Brain microvascular endothelial cell (primary cell): ENCODE measurements at regions not wholly inside any gene's neighbourhood (a gene's known extent, or its start where the extent isn't known, plus 50 kb on each side); places are given as distances from the start of the nearest gene placed in this dataset.

ENCODE experiments used
- DNase-seq: peaks from one replicate; pipeline ENCODE4 v3.0.0-alpha.2; 2020
- H3K27ac ChIP-seq: fragments of 250-450 bp; sonication (Bioruptor Pico); 2 replicates; pipeline ENCODE4 v1.5.1; 2020; ENCODE audit warnings: mild to moderate bottlenecking, moderate library complexity
- H3K27me3 ChIP-seq: fragments of 250-450 bp; sonication (Bioruptor Pico); replicated peaks from 2 replicates; pipeline ENCODE4 v1.5.1; 2020; ENCODE audit warnings: mild to moderate bottlenecking
- H3K36me3 ChIP-seq: fragments of 250-450 bp; sonication (Bioruptor Pico); replicated peaks from 2 replicates; pipeline ENCODE4 v1.5.1; 2020; ENCODE audit warnings: mild to moderate bottlenecking
- H3K4me3 ChIP-seq: 2 replicates; pipeline ENCODE4 v1.5.1; 2011; ENCODE audit warnings: low read depth, mild to moderate bottlenecking, control low read depth, low read length, moderate library complexity
- in situ Hi-C: cut with HindIII; loops from 2 replicates; pipeline ENCODE4 v1.10.0; 2017; ENCODE audit warnings: low sequenced_read_pairs, low pct_ligation_motif_present
- TF ChIP-seq, protein P1 (sequence below): IDR thresholded peaks from 2 replicates; pipeline ENCODE4 v1.5.1; 2011; ENCODE audit warnings: low read depth, mild to moderate bottlenecking, moderate library complexity, low read length, control low read depth, inconsistent platforms; ENCODE audit errors: missing control alignments

DNA sequence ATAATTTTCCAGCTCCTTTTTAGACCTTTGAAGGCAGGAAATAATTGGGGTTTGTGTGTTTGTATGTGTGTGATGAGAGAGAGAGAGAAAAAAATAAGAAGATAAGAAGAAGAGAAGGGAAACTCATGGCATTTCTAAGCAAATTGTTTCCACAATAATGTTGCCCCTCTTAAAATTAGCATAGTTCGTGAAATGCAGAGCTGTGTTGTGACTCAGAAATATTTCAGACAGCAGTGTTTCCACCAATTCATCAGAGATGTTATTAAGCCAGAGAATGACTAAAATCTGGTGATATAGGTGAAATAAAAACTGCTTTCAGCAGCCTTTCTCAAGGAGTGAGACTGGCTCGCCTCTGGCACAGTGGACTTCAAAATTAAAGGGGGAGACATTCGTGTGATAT lies 65.9 kb upstream of the ARHGAP5 start:
- Histone ChIP-seq H3K27ac (peak overlapping the region; percentile 44), H3K27me3 (no peaks in the 10 kb centered on the region), H3K36me3 (no peaks in the 10 kb centered on the region), H3K4me3 (no peak overlapping the region)
- DNase-seq, result no peak
- TF ChIP-seq, protein P1, sequence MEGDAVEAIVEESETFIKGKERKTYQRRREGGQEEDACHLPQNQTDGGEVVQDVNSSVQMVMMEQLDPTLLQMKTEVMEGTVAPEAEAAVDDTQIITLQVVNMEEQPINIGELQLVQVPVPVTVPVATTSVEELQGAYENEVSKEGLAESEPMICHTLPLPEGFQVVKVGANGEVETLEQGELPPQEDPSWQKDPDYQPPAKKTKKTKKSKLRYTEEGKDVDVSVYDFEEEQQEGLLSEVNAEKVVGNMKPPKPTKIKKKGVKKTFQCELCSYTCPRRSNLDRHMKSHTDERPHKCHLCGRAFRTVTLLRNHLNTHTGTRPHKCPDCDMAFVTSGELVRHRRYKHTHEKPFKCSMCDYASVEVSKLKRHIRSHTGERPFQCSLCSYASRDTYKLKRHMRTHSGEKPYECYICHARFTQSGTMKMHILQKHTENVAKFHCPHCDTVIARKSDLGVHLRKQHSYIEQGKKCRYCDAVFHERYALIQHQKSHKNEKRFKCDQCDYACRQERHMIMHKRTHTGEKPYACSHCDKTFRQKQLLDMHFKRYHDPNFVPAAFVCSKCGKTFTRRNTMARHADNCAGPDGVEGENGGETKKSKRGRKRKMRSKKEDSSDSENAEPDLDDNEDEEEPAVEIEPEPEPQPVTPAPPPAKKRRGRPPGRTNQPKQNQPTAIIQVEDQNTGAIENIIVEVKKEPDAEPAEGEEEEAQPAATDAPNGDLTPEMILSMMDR, result no peak
- in situ Hi-C loops, result no loop called here

- Histone ChIP-seq H3K4me3 (no peak overlapping the region), H3K27me3 (no peaks in the 10 kb centered on the region), H3K27ac (no peak overlapping the region), H3K36me3 (no peaks in the 10 kb centered on the region)
- TF ChIP-seq, protein P1, result no peak
- DNase-seq, result no peak
- in situ Hi-C loops, result no loop called here
These were observed 65.0 kb upstream of the ARHGAP5 start for GRCh38 chr14:32012062-32012461.

- H3K36me3 ChIP-seq, result no peaks in the 10 kb centered on the region
- no peaks in the 10 kb centered on the region for H3K27me3 ChIP-seq
- in situ Hi-C loops, result no loop called here
- TF ChIP-seq, protein P1, result no peak
- H3K4me3 ChIP-seq, result no peak overlapping the region
- H3K27ac ChIP-seq, result no peak overlapping the region
- no peak for DNase-seq
These were observed 64.5 kb upstream of the ARHGAP5 start for GRCh38 chr14:32012571-32012970.

GRCh38 chr14:32013083-32013482 lies 64.0 kb upstream of the ARHGAP5 start:
- TF ChIP-seq, protein P1, result peak; percentile 40
- Histone ChIP-seq H3K4me3 (no peak overlapping the region), H3K27ac (no peak overlapping the region), H3K36me3 (no peaks in the 10 kb centered on the region), H3K27me3 (no peaks in the 10 kb centered on the region)
- in situ Hi-C loops, result no loop called here
- DNase-seq, result no peak

DNA sequence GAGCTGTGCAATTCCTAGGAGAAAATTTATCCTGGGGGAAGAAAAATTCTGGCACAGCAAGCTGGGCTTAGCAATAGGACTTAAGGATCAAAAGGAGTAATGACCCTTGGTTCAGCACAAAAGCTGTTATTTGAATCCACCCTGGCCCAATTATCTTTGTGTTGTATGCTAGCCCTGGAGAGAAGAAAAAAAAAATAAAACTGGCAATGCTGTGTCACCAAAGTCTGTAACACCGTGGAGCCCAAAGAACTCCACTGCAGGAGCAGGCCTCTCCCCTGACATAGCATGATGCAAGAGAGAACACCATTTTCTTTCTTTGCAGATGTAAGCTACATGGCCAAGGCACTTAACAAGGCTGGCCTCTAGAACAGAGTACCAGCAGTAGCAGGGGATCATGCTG lies 63.0 kb upstream of the ARHGAP5 start:
- in situ Hi-C loops, result no loop called here
- TF ChIP-seq, protein P1, result no peak
- no peak for DNase-seq
- no peak overlapping the region for H3K4me3 ChIP-seq
- H3K27ac ChIP-seq, result no peak overlapping the region
- H3K27me3 ChIP-seq, result no peaks in the 10 kb centered on the region
- no peaks in the 10 kb centered on the region for H3K36me3 ChIP-seq

DNA sequence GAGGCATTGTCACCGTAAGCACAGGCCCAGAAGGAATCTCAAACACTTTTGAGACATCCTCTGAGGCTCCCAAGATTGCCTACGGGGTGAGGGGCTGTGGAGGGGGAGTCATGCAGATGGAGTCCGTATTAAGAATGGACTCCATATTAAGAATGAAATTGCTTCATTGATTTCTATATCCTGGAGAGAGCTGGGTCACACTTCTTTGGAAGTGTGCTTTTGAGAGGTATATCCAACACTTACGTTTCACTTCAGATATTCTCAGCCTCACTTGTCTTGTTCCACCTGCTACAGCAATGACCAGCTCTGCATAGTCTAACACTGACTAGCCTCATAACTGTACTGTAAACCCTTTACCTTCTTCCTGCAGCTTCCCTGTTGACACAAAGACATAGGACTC lies 62.6 kb upstream of the ARHGAP5 start:
- H3K4me3 ChIP-seq, result no peak overlapping the region
- TF ChIP-seq, protein P1, result no peak
- in situ Hi-C loops, result no loop called here
- no peaks in the 10 kb centered on the region for H3K27me3 ChIP-seq
- H3K27ac ChIP-seq, result no peak overlapping the region
- no peak for DNase-seq
- H3K36me3 ChIP-seq, result no peaks in the 10 kb centered on the region
